ENCODE measurements at regions not wholly inside any gene's neighbourhood (a gene's known extent, or its start where the extent isn't known, plus 50 kb on each side); places are given as distances from the start of the nearest gene placed in this dataset.

DNA sequence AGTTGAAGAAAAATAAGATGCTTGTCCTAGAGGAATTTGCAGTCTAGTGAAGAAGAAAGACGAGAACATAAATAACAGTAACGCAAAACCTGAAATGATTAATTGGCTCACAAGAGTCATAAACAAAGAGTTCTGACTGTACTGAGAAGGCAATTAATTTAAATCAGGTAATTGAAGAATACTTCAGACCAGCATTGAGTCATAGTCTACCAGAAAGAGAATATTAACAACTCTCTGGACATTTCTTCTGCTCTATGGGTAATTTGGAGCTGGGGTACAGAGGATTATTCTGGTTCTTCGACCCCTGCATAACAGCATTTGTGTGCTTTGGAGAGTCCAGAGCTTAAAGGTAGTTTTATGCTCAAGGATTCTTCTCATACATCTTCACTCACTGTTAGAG, 390.3 kb upstream of the DCN start:
- no TSS peak for BruUV-seq (replicated peaks)
- H3K27ac Mint-ChIP-seq (ENCODE audit: low read depth, unreplicated experiment) = no peak overlapping the region
- ChIA-PET POLR2A (interaction anchor here (0.9 to 2.7 kb wide), 2 partner anchors 564 to 573 kb away, joined by 3 to 10 read pairs; partner anchors contain the start of gene BTG1), CTCF (no interaction called here)
- no peak for DNase-seq (ENCODE audit: unreplicated experiment)
- H3K4me3 Mint-ChIP-seq (ENCODE audit: unreplicated experiment) = no peak overlapping the region
- peaks cover 6% of the 10 kb centered on the region for H3K36me3 Mint-ChIP-seq (ENCODE audit: insufficient read depth, unreplicated experiment)
- intact Hi-C loops (cut with micrococcal nuclease) = loop anchor here (10.0 kb wide), 1 partner anchor 1082 kb away; no protein-coding TSS in a partner anchor
- TF ChIP-seq, protein P1, sequence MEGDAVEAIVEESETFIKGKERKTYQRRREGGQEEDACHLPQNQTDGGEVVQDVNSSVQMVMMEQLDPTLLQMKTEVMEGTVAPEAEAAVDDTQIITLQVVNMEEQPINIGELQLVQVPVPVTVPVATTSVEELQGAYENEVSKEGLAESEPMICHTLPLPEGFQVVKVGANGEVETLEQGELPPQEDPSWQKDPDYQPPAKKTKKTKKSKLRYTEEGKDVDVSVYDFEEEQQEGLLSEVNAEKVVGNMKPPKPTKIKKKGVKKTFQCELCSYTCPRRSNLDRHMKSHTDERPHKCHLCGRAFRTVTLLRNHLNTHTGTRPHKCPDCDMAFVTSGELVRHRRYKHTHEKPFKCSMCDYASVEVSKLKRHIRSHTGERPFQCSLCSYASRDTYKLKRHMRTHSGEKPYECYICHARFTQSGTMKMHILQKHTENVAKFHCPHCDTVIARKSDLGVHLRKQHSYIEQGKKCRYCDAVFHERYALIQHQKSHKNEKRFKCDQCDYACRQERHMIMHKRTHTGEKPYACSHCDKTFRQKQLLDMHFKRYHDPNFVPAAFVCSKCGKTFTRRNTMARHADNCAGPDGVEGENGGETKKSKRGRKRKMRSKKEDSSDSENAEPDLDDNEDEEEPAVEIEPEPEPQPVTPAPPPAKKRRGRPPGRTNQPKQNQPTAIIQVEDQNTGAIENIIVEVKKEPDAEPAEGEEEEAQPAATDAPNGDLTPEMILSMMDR (IDR thresholded peaks at IDR 0.05; ENCODE audit: unreplicated experiment) = no peak
- peaks cover 6% of the 10 kb centered on the region for H3K4me1 Mint-ChIP-seq (ENCODE audit: insufficient read depth, unreplicated experiment)
- H3K9me3 Mint-ChIP-seq (ENCODE audit: unreplicated experiment) = no peaks in the 10 kb centered on the region
- H3K27me3 Mint-ChIP-seq (ENCODE audit: insufficient read depth, unreplicated experiment) = no peaks in the 10 kb centered on the region

DNA sequence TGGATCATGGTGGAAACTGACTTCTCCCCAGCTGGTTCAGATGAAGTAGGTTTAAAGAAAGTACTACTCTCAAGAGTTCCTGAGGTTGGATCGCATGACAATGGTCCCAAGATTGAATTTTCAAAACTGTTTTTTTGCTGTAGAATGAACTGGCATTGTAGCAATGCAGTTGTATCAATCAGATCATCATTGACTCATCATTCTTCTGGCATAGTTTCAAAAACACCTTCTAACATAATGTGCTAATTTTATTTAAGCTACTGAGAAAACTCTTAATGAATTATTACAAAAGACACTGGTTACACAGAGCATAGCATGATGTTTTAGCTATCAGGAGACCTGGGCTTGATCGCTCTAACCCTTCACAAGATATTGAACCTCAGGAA, 384.5 kb upstream of the DCN start:
- ChIA-PET CTCF (interaction anchor here (1.0 kb wide), 1 partner anchor 185 kb away, joined by 4 read pairs; no protein-coding TSS in a partner anchor), POLR2A (interaction anchor here (0.5 to 1.7 kb wide), 7 partner anchors 11 to 579 kb away, joined by 3 to 7 read pairs (median 3); partner anchors contain the start of gene BTG1)
- Mint-ChIP-seq H3K27me3 (ENCODE audit: insufficient read depth, unreplicated experiment) (no peaks in the 10 kb centered on the region), H3K9me3 (ENCODE audit: unreplicated experiment) (no peaks in the 10 kb centered on the region), H3K4me3 (ENCODE audit: unreplicated experiment) (no peak overlapping the region), H3K27ac (ENCODE audit: low read depth, unreplicated experiment) (no peak overlapping the region), H3K4me1 (ENCODE audit: insufficient read depth, unreplicated experiment) (peaks cover 11% of the 10 kb centered on the region), H3K36me3 (ENCODE audit: insufficient read depth, unreplicated experiment) (peaks cover under 1% of the 10 kb centered on the region)
- BruUV-seq (replicated peaks) = no TSS peak
- DNase-seq (ENCODE audit: unreplicated experiment) = peak; percentile 31
- intact Hi-C loops (cut with micrococcal nuclease) = no loop called here
- TF ChIP-seq, protein P1 (IDR thresholded peaks at IDR 0.05; ENCODE audit: unreplicated experiment) = no peak

DNA sequence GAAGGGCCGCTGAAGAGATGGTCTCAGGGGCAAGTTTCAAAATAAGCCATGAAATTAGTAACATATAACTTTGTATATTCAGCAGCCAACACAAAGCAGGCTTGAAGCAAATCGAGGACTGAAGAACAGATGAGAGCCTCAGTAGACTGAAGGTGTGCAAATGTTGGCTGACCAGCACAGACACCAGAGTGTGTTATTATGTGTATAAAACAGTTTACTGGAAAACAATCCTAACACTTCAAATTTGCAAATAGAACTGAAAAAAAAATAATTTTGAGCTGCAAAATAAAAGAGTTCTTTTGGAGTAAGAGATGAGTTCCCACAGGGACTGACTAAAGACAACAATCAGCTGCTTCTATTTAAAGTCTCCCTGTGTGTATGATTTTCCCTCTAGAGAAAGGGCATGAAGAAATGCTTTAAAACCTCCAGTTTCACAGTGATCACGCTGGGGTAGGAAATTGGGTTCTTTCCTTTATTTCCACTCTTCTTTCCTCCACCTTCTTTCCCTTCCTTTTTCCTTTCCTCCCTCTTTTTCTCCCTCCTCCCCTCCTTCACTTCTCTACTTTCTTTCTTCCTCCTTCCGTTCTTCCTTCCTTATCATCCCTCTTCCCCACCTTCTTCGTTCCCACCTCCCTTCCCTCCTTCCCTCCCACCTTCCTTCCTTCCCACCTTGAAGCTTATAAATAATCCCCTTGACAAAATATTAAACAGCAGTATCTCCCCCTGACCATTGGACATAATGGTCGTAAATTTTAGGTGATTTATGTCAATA, 383.9 kb upstream of the DCN start:
- ChIA-PET CTCF (interaction anchor here (0.7 to 1.0 kb wide), 2 partner anchors 184 to 613 kb away, joined by 3 to 4 read pairs; no protein-coding TSS in a partner anchor), POLR2A (interaction anchor here (0.6 to 1.7 kb wide), 8 partner anchors 9 to 579 kb away, joined by 3 to 7 read pairs (median 3); partner anchors contain the start of gene BTG1)
- no peaks in the 10 kb centered on the region for H3K36me3 Mint-ChIP-seq (ENCODE audit: insufficient read depth, unreplicated experiment)
- TF ChIP-seq, protein P1 (IDR thresholded peaks at IDR 0.05; ENCODE audit: unreplicated experiment) = no peak
- H3K4me3 Mint-ChIP-seq (ENCODE audit: unreplicated experiment) = no peak overlapping the region
- no TSS peak for BruUV-seq (replicated peaks)
- H3K4me1 Mint-ChIP-seq (ENCODE audit: insufficient read depth, unreplicated experiment) = peaks cover 11% of the 10 kb centered on the region
- H3K9me3 Mint-ChIP-seq (ENCODE audit: unreplicated experiment) = no peaks in the 10 kb centered on the region
- intact Hi-C loops (cut with micrococcal nuclease) = no loop called here
- H3K27me3 Mint-ChIP-seq (ENCODE audit: insufficient read depth, unreplicated experiment) = no peaks in the 10 kb centered on the region
- no peak overlapping the region for H3K27ac Mint-ChIP-seq (ENCODE audit: low read depth, unreplicated experiment)
- no peak for DNase-seq (ENCODE audit: unreplicated experiment)

DNA sequence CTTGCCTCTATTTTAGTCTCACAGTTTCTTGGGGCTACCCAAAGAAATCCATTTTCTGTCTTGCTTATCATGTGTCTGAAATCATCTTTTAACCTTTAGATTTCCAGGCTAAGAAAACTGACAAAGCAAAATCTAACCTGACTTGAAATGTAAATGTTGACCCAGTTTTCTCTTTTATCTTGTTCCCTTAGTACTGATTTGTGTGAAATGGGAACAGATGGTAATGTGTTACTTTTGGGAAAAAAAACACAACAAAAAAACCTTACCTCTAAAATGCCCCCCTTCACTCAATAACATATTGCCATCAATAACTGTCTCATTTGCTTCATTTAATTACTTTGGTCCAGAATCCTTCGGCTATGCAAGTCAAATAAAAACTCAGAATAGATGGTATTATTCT, 383.2 kb upstream of the DCN start:
- H3K27ac Mint-ChIP-seq (ENCODE audit: low read depth, unreplicated experiment) = peak overlapping the region; percentile 50
- intact Hi-C loops (cut with micrococcal nuclease) = no loop called here

More for the DNA sequence above, 383.2 kb upstream of the DCN start:
- H3K27me3 Mint-ChIP-seq (ENCODE audit: insufficient read depth, unreplicated experiment) = no peaks in the 10 kb centered on the region
- TF ChIP-seq, protein P1 (IDR thresholded peaks at IDR 0.05; ENCODE audit: unreplicated experiment) = no peak
- H3K9me3 Mint-ChIP-seq (ENCODE audit: unreplicated experiment) = no peaks in the 10 kb centered on the region
- CTCF ChIA-PET = interaction anchor here (0.7 kb wide), 1 partner anchor 612 kb away, joined by 3 read pairs; no protein-coding TSS in a partner anchor
- no peak overlapping the region for H3K4me3 Mint-ChIP-seq (ENCODE audit: unreplicated experiment)
- no TSS peak for BruUV-seq (replicated peaks)
- no peak for DNase-seq (ENCODE audit: unreplicated experiment)
- H3K36me3 Mint-ChIP-seq (ENCODE audit: insufficient read depth, unreplicated experiment) = no peaks in the 10 kb centered on the region
- POLR2A ChIA-PET = interaction anchor here (1.0 to 1.6 kb wide), 2 partner anchors 149 to 183 kb away, joined by 3 read pairs; no protein-coding TSS in a partner anchor
- peaks cover 11% of the 10 kb centered on the region for H3K4me1 Mint-ChIP-seq (ENCODE audit: insufficient read depth, unreplicated experiment)

Data from MCF 10A (cell line).